ENCODE measurements at regions not wholly inside any gene's neighbourhood (a gene's known extent, or its start where the extent isn't known, plus 50 kb on each side); places are given as distances from the start of the nearest gene placed in this dataset.
"Not testable (repeated sequence)": the region's sequence is repeated elsewhere in the genome, so short reads cannot be mapped to it uniquely, and the experiment has no call there.

GRCh38 chr5:9852671-9853070 lies 222.5 kb upstream of the TAS2R1 start:
- DNase-seq (ENCODE audit: low spot score) = no peak

GRCh38 chr5:9851458-9851857 lies 221.3 kb upstream of the TAS2R1 start:
- peak; percentile 58 for DNase-seq (ENCODE audit: low spot score)

GRCh38 chr5:9850456-9850855 lies 220.3 kb upstream of the TAS2R1 start:
- DNase-seq (ENCODE audit: low spot score) = no peak

GRCh38 chr5:9847631-9848030 lies 217.5 kb upstream of the TAS2R1 start:
- DNase-seq (ENCODE audit: low spot score) = no peak

- DNase-seq (ENCODE audit: low spot score) = no peak
Measured at GRCh38 chr5:9845185-9845584, 215.0 kb upstream of the TAS2R1 start.

- no peak for DNase-seq (ENCODE audit: low spot score)
Measured at GRCh38 chr5:9841516-9842170, 211.5 kb upstream of the TAS2R1 start.

GRCh38 chr5:9838916-9839315 lies 208.8 kb upstream of the TAS2R1 start:
- DNase-seq (ENCODE audit: low spot score) = no peak

GRCh38 chr5:9834871-9835770 lies 205.0 kb upstream of the TAS2R1 start:
- DNase-seq (ENCODE audit: low spot score) = no peak

- DNase-seq (ENCODE audit: low spot score) = no peak
Measured at GRCh38 chr5:9833871-9834270, 203.7 kb upstream of the TAS2R1 start.

- DNase-seq (ENCODE audit: low spot score) = no peak
Measured at GRCh38 chr5:9832921-9833320, 202.8 kb upstream of the TAS2R1 start.

GRCh38 chr5:9831823-9832222 lies 201.7 kb upstream of the TAS2R1 start:
- no peak for DNase-seq (ENCODE audit: low spot score)

GRCh38 chr5:9830184-9830583 lies 200.0 kb upstream of the TAS2R1 start:
- DNase-seq (ENCODE audit: low spot score) = no peak

GRCh38 chr5:9829621-9830020 lies 199.5 kb upstream of the TAS2R1 start:
- DNase-seq (ENCODE audit: low spot score) = no peak

- DNase-seq (ENCODE audit: low spot score) = peak; percentile 16
Measured at GRCh38 chr5:9820691-9821449, 190.7 kb upstream of the TAS2R1 start.

GRCh38 chr5:9818340-9818845 lies 188.2 kb upstream of the TAS2R1 start:
- no peak for DNase-seq (ENCODE audit: low spot score)

- no peak for DNase-seq (ENCODE audit: low spot score)
Measured at GRCh38 chr5:9817819-9818218, 187.7 kb upstream of the TAS2R1 start.

- DNase-seq (ENCODE audit: low spot score) = no peak
Measured at GRCh38 chr5:9815051-9815450, 184.9 kb upstream of the TAS2R1 start.

- DNase-seq (ENCODE audit: low spot score) = no peak
Measured at GRCh38 chr5:9813305-9813704, 183.2 kb upstream of the TAS2R1 start.

- DNase-seq (ENCODE audit: low spot score) = not testable (repeated sequence)
Measured at GRCh38 chr5:9807366-9807765, 177.2 kb upstream of the TAS2R1 start.

- no peak for DNase-seq (ENCODE audit: low spot score)
Measured at GRCh38 chr5:9801908-9802307, 171.8 kb upstream of the TAS2R1 start.

GRCh38 chr5:9799606-9800005 lies 169.5 kb upstream of the TAS2R1 start:
- DNase-seq (ENCODE audit: low spot score) = no peak

GRCh38 chr5:9790276-9790675 lies 160.1 kb upstream of the TAS2R1 start:
- DNase-seq (ENCODE audit: low spot score) = no peak

Measured in H4 (cell line).